Peyer's patch (tissue), 4 donors: ENCODE measurements at regions not wholly inside any gene's neighbourhood (a gene's known extent, or its start where the extent isn't known, plus 50 kb on each side); places are given as distances from the start of the nearest gene placed in this dataset.

Source experiments
- POLR2A ChIP-seq, 2 donors: fragments of 450-650 bp; IDR thresholded peaks; one replicate each; pipeline ENCODE4 v1.5.1; 2017; ENCODE audit warnings: antibody characterized with exemption in 2 of 2, mild to moderate bottlenecking in 2 of 2, moderate library complexity in 2 of 2
- TF ChIP-seq, protein P1 (sequence below), 6 experiments: fragments of 450-650 bp in 4 of 6; fragments of 200-600 bp in 2 of 6; sonication (generic) in 1 of 6; IDR thresholded peaks; one replicate each; pipeline ENCODE4 v1.5.1; 2017 to 2019; ENCODE audit warnings: antibody characterized with exemption in 6 of 6, mild to moderate bottlenecking in 3 of 6, moderate library complexity in 1 of 6

DNA sequence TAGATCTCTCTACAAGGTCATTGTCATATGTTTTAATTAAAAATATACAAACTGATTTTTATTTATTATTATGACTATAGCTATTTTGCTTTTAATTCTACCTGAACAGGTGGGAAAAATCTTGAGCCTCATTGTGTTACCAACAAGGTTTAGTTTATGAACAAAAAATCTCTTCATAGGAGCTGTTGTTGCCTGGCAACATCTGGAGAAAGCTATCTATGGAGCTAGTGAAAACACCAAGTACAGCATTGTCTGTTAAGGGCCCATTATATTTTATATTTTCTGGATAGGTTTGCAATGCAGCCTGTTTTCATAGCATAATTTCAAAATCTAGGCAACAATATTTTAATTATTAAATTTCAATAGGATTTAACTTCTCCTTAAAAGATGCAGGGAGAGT, 383.0 kb upstream of the TMEFF2 start:
- TF ChIP-seq, protein P1, sequence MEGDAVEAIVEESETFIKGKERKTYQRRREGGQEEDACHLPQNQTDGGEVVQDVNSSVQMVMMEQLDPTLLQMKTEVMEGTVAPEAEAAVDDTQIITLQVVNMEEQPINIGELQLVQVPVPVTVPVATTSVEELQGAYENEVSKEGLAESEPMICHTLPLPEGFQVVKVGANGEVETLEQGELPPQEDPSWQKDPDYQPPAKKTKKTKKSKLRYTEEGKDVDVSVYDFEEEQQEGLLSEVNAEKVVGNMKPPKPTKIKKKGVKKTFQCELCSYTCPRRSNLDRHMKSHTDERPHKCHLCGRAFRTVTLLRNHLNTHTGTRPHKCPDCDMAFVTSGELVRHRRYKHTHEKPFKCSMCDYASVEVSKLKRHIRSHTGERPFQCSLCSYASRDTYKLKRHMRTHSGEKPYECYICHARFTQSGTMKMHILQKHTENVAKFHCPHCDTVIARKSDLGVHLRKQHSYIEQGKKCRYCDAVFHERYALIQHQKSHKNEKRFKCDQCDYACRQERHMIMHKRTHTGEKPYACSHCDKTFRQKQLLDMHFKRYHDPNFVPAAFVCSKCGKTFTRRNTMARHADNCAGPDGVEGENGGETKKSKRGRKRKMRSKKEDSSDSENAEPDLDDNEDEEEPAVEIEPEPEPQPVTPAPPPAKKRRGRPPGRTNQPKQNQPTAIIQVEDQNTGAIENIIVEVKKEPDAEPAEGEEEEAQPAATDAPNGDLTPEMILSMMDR (IDR thresholded peaks at IDR 0.05), result no peak
- no peak for TF ChIP-seq POLR2A (IDR thresholded peaks at IDR 0.05)
